Ovary (tissue), 7 donors: ENCODE measurements at regions not wholly inside any gene's neighbourhood (a gene's known extent, or its start where the extent isn't known, plus 50 kb on each side); places are given as distances from the start of the nearest gene placed in this dataset.
"Not testable (repeated sequence)": the region's sequence is repeated elsewhere in the genome, so short reads cannot be mapped to it uniquely, and the experiment has no call there.

Source experiments
- DNase-seq, 5 donors: peaks; one replicate each; pipeline ENCODE4 v3.0.0-alpha.2; 2019 to 2020
- H3K27ac ChIP-seq, 2 donors: fragments of 200-600 bp; one replicate each; pipeline versions ENCODE4 v1.5.1 to v1.8.0; 2019 to 2022
- H3K27me3 ChIP-seq: fragments of 200-600 bp; one replicate; pipeline ENCODE4 v1.8.0; 2022
- H3K36me3 ChIP-seq: fragments of 200-600 bp; sonication (generic); one replicate; pipeline ENCODE4 v1.5.1; 2019
- H3K4me1 ChIP-seq: one replicate; pipeline ENCODE4 v1.8.1; 2013; ENCODE audit warnings: mild to moderate bottlenecking, moderate library complexity; ENCODE audit not compliant: insufficient read depth
- H3K4me3 ChIP-seq: fragments of 200-600 bp; sonication (generic); one replicate; pipeline ENCODE4 v1.5.1; 2017
- H3K9me3 ChIP-seq, 2 donors: fragments of 200-600 bp in 1 of 2; sonication (generic) in 1 of 2; one replicate each; pipeline versions ENCODE4 v1.5.1 to v1.8.1; 2013 to 2019; ENCODE audit warnings: mild to moderate bottlenecking in 1 of 2, moderate library complexity in 1 of 2
- EP300 ChIP-seq: sonication (generic); formaldehyde crosslinking; IDR thresholded peaks from one replicate; pipeline ENCODE4 v1.6.1; 2017; ENCODE audit warnings: antibody characterized with exemption
- POLR2A ChIP-seq: fragments of 450-650 bp; IDR thresholded peaks from one replicate; pipeline ENCODE4 v1.6.1; 2017; ENCODE audit warnings: antibody characterized with exemption, mild to moderate bottlenecking, moderate library complexity
- WGBS, 3 donors: extraction: QIAGEN DNeasy Blood & Tissue Kit in 1 of 3; methylation state at CpG; one replicate each; pipeline versions ENCODE4 v1.1.5 to v1.1.7; 2013 to 2017; 5-methylcytosine and 5-hydroxymethylcytosine counted together
- intact Hi-C, 4 donors: fragments of 100-400 bp; cut with DNase I; formaldehyde crosslinking; loops; one replicate each; pipeline versions ENCODE4 v1.11.0 to v1.15.1; 2022 to 2023
- TF ChIP-seq, protein P1 (sequence below), 3 donors: fragments of 450-650 bp in 2 of 3; fragments of 200-600 bp in 1 of 3; IDR thresholded peaks; one replicate each; pipeline versions ENCODE4 v1.5.1 to v1.8.0; 2016 to 2022; ENCODE audit warnings: antibody characterized with exemption in 3 of 3, mild to moderate bottlenecking in 1 of 3
- donor health status: DM: no; HTN: no; CAD: no; lungs with moderate emphysema.
- donor health status: DM: no; HTN: no; CAD: no.
- donor health status: Bipolar disorder and iron deficiency.
- donor health status: DM: no; HTN: no; CAD: no.
- donor health status: DM: yes; HTN: yes; CAD: no.

- WGBS, 3 donors = 89 to 97% (median 94%) methylated on average over 1 of the region's 1 CpG
- TF ChIP-seq EP300 = no peak
- H3K9me3 ChIP-seq = no peaks in the 10 kb centered on the region
- DNase-seq = no peak
- H3K27ac ChIP-seq = no peak overlapping the region
- no peaks in the 10 kb centered on the region for H3K36me3 ChIP-seq
- no peak overlapping the region for H3K4me3 ChIP-seq
- no peaks in the 10 kb centered on the region for H3K4me1 ChIP-seq
- intact Hi-C loops = no loop called here
- no peaks in the 10 kb centered on the region for H3K27me3 ChIP-seq
Observed at GRCh38 chr2:236483102-236483501, 86.5 kb upstream of the ACKR3 start.

DNA sequence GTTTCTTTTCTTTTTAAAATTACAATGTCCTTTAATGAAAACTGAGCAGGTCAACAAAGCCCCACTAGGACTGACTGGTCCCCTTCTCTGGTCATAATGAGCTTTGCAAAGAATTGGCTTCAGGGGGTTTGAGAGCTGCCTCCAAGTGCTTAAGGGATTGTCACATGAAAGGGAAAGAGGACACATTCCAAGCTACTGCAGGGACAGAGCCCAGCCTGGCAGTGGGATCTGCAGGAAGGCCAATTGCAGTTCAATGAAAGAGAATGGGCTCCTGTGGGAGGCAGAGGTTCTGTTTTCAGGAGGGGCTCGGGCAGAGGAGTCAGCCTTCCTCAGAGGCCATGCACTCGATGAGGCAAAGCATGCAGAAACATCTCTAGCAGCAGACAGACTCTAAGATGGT is 84.1 kb upstream of the ACKR3 start:
- no peak for DNase-seq
- Histone ChIP-seq H3K4me1 (no peaks in the 10 kb centered on the region), H3K27me3 (no peaks in the 10 kb centered on the region), H3K9me3 (no peaks in the 10 kb centered on the region), H3K27ac (no peak overlapping the region), H3K4me3 (no peak overlapping the region), H3K36me3 (no peaks in the 10 kb centered on the region)
- WGBS, 3 donors = 85 to 95% (median 91%) methylated on average over 2 of the region's 2 CpGs
- TF ChIP-seq POLR2A = no peak
- no peak for TF ChIP-seq EP300
- TF ChIP-seq, protein P1, sequence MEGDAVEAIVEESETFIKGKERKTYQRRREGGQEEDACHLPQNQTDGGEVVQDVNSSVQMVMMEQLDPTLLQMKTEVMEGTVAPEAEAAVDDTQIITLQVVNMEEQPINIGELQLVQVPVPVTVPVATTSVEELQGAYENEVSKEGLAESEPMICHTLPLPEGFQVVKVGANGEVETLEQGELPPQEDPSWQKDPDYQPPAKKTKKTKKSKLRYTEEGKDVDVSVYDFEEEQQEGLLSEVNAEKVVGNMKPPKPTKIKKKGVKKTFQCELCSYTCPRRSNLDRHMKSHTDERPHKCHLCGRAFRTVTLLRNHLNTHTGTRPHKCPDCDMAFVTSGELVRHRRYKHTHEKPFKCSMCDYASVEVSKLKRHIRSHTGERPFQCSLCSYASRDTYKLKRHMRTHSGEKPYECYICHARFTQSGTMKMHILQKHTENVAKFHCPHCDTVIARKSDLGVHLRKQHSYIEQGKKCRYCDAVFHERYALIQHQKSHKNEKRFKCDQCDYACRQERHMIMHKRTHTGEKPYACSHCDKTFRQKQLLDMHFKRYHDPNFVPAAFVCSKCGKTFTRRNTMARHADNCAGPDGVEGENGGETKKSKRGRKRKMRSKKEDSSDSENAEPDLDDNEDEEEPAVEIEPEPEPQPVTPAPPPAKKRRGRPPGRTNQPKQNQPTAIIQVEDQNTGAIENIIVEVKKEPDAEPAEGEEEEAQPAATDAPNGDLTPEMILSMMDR (IDR thresholded peaks at IDR 0.05) = no peak
- intact Hi-C loops = no loop called here

DNA sequence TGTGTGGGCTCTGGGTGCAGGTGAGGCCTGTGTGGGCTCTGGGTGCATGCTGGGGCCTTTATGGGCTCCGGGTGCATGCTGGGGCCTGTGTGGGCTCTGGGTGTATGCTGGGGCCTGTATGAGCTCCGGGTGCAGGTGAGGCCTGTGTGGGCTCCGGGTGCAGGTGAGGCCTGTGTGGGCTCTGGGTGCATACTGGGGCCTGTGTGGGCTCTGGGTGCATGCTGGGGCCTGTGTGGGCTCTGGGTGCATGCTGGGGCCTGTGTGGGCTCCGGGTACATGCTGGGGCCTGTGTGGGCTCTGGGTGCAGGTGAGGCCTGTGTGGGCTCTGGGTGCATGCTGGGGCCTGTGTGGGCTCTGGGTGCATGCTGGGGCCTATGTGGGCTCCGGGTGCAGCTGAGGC is 80.5 kb upstream of the ACKR3 start:
- H3K4me1 ChIP-seq, H3K36me3 ChIP-seq, DNase-seq, H3K27ac ChIP-seq, H3K4me3 ChIP-seq, H3K9me3 ChIP-seq, intact Hi-C loops, H3K27me3 ChIP-seq: not testable (repeated sequence)
- 87 to 91% (median 88%) methylated on average over 4 to 5 of the region's 5 CpGs for WGBS, 3 donors

DNA sequence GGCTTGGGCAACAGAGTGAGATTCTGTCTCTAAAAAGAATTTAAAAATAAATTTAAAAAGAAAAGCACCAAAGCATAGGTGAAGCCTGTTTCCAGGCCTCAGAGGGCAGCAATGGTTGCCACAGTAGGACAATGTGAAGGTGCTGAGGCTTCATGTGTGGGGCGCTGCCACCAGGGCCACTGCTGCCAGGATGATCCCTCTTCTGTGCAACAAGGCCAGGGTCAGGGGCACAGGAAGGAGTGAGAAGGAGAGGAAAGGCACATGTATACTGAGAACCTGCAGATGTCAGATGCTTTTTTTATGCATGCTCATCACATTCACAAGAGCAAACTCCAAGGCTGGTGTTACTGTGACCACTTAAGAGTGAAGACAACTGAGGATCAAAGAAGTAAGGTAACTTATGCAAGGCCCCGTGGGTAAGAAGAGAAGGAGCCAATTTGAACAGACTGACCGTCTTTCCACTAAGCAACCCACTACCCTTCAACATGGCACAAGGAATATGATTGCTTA is 79.7 kb upstream of the ACKR3 start:
- intact Hi-C loops = no loop called here
- no peak overlapping the region for H3K4me3 ChIP-seq
- no peaks in the 10 kb centered on the region for H3K4me1 ChIP-seq
- no peaks in the 10 kb centered on the region for H3K9me3 ChIP-seq
- H3K27me3 ChIP-seq = no peaks in the 10 kb centered on the region
- TF ChIP-seq POLR2A = no peak
- no peak for DNase-seq
- no peak overlapping the region for H3K27ac ChIP-seq
- no peaks in the 10 kb centered on the region for H3K36me3 ChIP-seq
- 91 to 97% (median 93%) methylated on average over 3 of the region's 3 CpGs for WGBS, 3 donors

GRCh38 chr2:236496340-236496739 is 73.3 kb upstream of the ACKR3 start:
- 80 to 88% (median 82%) methylated on average over 9 of the region's 9 CpGs for WGBS, 3 donors
- H3K27me3 ChIP-seq = no peaks in the 10 kb centered on the region
- H3K4me3 ChIP-seq = no peak overlapping the region
- TF ChIP-seq EP300 (no peak), POLR2A (no peak)
- TF ChIP-seq, protein P1 (IDR thresholded peaks at IDR 0.05) = no peak
- H3K4me1 ChIP-seq = no peaks in the 10 kb centered on the region
- H3K27ac ChIP-seq = no peak overlapping the region
- H3K36me3 ChIP-seq = no peaks in the 10 kb centered on the region
- H3K9me3 ChIP-seq = no peaks in the 10 kb centered on the region
- intact Hi-C loops = no loop called here
- no peak for DNase-seq

DNA sequence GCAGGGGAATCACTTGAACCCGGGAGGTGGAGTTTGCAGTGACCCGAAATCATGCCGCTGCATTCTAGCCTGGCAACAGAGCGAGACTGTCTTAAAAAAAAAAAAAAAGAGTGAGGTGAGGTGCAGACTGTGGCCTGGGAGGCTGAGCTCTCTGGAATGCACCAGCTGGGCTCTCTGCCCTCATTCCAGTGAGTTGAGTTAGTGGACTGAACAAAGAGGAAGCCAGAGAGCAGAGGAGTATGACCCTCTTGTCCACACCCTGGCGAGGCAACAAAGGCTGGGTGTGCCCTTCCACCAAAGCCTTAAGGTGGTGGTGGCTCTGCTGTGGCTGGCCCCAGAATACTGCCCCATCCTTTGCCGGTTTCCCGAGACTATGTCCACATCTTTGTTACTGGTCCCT is 71.3 kb upstream of the ACKR3 start:
- Histone ChIP-seq H3K27me3 (no peaks in the 10 kb centered on the region), H3K27ac (no peak overlapping the region), H3K4me1 (no peaks in the 10 kb centered on the region), H3K36me3 (no peaks in the 10 kb centered on the region), H3K4me3 (no peak overlapping the region), H3K9me3 (no peaks in the 10 kb centered on the region)
- no peak for DNase-seq
- TF ChIP-seq, protein P1 (IDR thresholded peaks at IDR 0.05) = no peak
- TF ChIP-seq EP300 (no peak), POLR2A (no peak)
- WGBS, 3 donors = 73 to 83% (median 78%) methylated on average over 7 of the region's 7 CpGs
- intact Hi-C loops = no loop called here
